ENCODE measurements at regions not wholly inside any gene's neighbourhood (a gene's known extent, or its start where the extent isn't known, plus 50 kb on each side); places are given as distances from the start of the nearest gene placed in this dataset.

GRCh38 chr6:130514712-130515111 is 148.9 kb downstream of the TMEM200A start:
- no peak overlapping the region for H3K27ac ChIP-seq
- no peak for TF ChIP-seq EZH2 (IDR thresholded peaks at IDR 0.05; ENCODE audit: borderline replicate concordance)
- no peak for TF ChIP-seq EZH2phosphoT487 (IDR thresholded peaks at IDR 0.05; ENCODE audit: low read depth, severe bottlenecking, unreplicated experiment)
- TF ChIP-seq CTCF (IDR thresholded peaks at IDR 0.05; ENCODE audit: poor library complexity) = no peak
- no peaks in the 10 kb centered on the region for H3K79me2 ChIP-seq
- H3K36me3 ChIP-seq (replicated peaks; ENCODE audit: insufficient read depth, low read depth) = no peaks in the 10 kb centered on the region
- H3K4me3 ChIP-seq = no peak overlapping the region
- DNase-seq (ENCODE audit: low spot score) = no peak
- no peaks in the 10 kb centered on the region for H3K4me1 ChIP-seq (ENCODE audit: insufficient read depth)
- 83% methylated on average over 3 of the region's 3 CpGs for WGBS (ENCODE audit: low lambda C conversion rate, missing lambda C conversion rate)
- H3K9me3 ChIP-seq (ENCODE audit: low read depth) = no peaks in the 10 kb centered on the region
- no peaks in the 10 kb centered on the region for H3K9me2 ChIP-seq (replicated peaks; ENCODE audit: insufficient read depth)
- H2AFZ ChIP-seq = no peak overlapping the region
- no peak overlapping the region for H3K4me2 ChIP-seq
- H4K20me1 ChIP-seq (ENCODE audit: insufficient read depth, poor library complexity, severe bottlenecking) = no peaks in the 10 kb centered on the region
- H3K27me3 ChIP-seq = no peaks in the 10 kb centered on the region

- no peak for DNase-seq (ENCODE audit: low spot score)
- WGBS (ENCODE audit: low lambda C conversion rate, missing lambda C conversion rate) = 81% methylated on average over 4 of the region's 4 CpGs
- Histone ChIP-seq H4K20me1 (ENCODE audit: insufficient read depth, poor library complexity, severe bottlenecking) (no peaks in the 10 kb centered on the region), H3K27me3 (no peaks in the 10 kb centered on the region), H3K9me2 (replicated peaks; ENCODE audit: insufficient read depth) (no peaks in the 10 kb centered on the region), H3K4me2 (no peak overlapping the region), H3K79me2 (no peaks in the 10 kb centered on the region), H3K36me3 (replicated peaks; ENCODE audit: insufficient read depth, low read depth) (no peaks in the 10 kb centered on the region), H3K27ac (no peak overlapping the region), H3K4me1 (ENCODE audit: insufficient read depth) (no peaks in the 10 kb centered on the region), H2AFZ (no peak overlapping the region), H3K4me3 (no peak overlapping the region), H3K9me3 (ENCODE audit: low read depth) (no peaks in the 10 kb centered on the region)
- TF ChIP-seq CTCF (IDR thresholded peaks at IDR 0.05; ENCODE audit: poor library complexity) = no peak
- TF ChIP-seq EZH2 (IDR thresholded peaks at IDR 0.05; ENCODE audit: borderline replicate concordance) = no peak
- no peak for TF ChIP-seq EZH2phosphoT487 (IDR thresholded peaks at IDR 0.05; ENCODE audit: low read depth, severe bottlenecking, unreplicated experiment)
These were observed 149.5 kb downstream of the TMEM200A start for GRCh38 chr6:130515306-130515705.

GRCh38 chr6:130516604-130517003 is 150.8 kb downstream of the TMEM200A start:
- H2AFZ ChIP-seq = no peak overlapping the region
- TF ChIP-seq CTCF (IDR thresholded peaks at IDR 0.05; ENCODE audit: poor library complexity) (no peak), EZH2 (IDR thresholded peaks at IDR 0.05; ENCODE audit: borderline replicate concordance) (no peak), EZH2phosphoT487 (IDR thresholded peaks at IDR 0.05; ENCODE audit: low read depth, severe bottlenecking, unreplicated experiment) (no peak)
- H3K4me2 ChIP-seq = no peak overlapping the region
- H4K20me1 ChIP-seq (ENCODE audit: insufficient read depth, poor library complexity, severe bottlenecking) = no peaks in the 10 kb centered on the region
- no peaks in the 10 kb centered on the region for H3K4me1 ChIP-seq (ENCODE audit: insufficient read depth)
- no peak overlapping the region for H3K4me3 ChIP-seq
- no peaks in the 10 kb centered on the region for H3K27me3 ChIP-seq
- no peaks in the 10 kb centered on the region for H3K36me3 ChIP-seq (replicated peaks; ENCODE audit: insufficient read depth, low read depth)
- 94% methylated on average over 4 of the region's 4 CpGs for WGBS (ENCODE audit: low lambda C conversion rate, missing lambda C conversion rate)
- no peaks in the 10 kb centered on the region for H3K9me3 ChIP-seq (ENCODE audit: low read depth)
- H3K9me2 ChIP-seq (replicated peaks; ENCODE audit: insufficient read depth) = no peaks in the 10 kb centered on the region
- H3K79me2 ChIP-seq = no peaks in the 10 kb centered on the region
- no peak overlapping the region for H3K27ac ChIP-seq
- no peak for DNase-seq (ENCODE audit: low spot score)

- DNase-seq (ENCODE audit: low spot score) = no peak
- TF ChIP-seq CTCF (IDR thresholded peaks at IDR 0.05; ENCODE audit: poor library complexity) (no peak), EZH2phosphoT487 (IDR thresholded peaks at IDR 0.05; ENCODE audit: low read depth, severe bottlenecking, unreplicated experiment) (no peak), EZH2 (IDR thresholded peaks at IDR 0.05; ENCODE audit: borderline replicate concordance) (no peak)
- H3K79me2 ChIP-seq = no peaks in the 10 kb centered on the region
- no peaks in the 10 kb centered on the region for H3K9me3 ChIP-seq (ENCODE audit: low read depth)
- no peak overlapping the region for H2AFZ ChIP-seq
- no peak overlapping the region for H3K4me3 ChIP-seq
- no peaks in the 10 kb centered on the region for H3K36me3 ChIP-seq (replicated peaks; ENCODE audit: insufficient read depth, low read depth)
- no peaks in the 10 kb centered on the region for H4K20me1 ChIP-seq (ENCODE audit: insufficient read depth, poor library complexity, severe bottlenecking)
- no peaks in the 10 kb centered on the region for H3K4me1 ChIP-seq (ENCODE audit: insufficient read depth)
- no peaks in the 10 kb centered on the region for H3K9me2 ChIP-seq (replicated peaks; ENCODE audit: insufficient read depth)
- H3K27ac ChIP-seq = no peak overlapping the region
- no peaks in the 10 kb centered on the region for H3K27me3 ChIP-seq
- WGBS (ENCODE audit: low lambda C conversion rate, missing lambda C conversion rate) = 86% methylated on average over 3 of the region's 3 CpGs
- no peak overlapping the region for H3K4me2 ChIP-seq
These were observed 151.7 kb downstream of the TMEM200A start for GRCh38 chr6:130517444-130517931.
